ENCODE measurements at regions not wholly inside any gene's neighbourhood (a gene's known extent, or its start where the extent isn't known, plus 50 kb on each side); places are given as distances from the start of the nearest gene placed in this dataset.

DNA sequence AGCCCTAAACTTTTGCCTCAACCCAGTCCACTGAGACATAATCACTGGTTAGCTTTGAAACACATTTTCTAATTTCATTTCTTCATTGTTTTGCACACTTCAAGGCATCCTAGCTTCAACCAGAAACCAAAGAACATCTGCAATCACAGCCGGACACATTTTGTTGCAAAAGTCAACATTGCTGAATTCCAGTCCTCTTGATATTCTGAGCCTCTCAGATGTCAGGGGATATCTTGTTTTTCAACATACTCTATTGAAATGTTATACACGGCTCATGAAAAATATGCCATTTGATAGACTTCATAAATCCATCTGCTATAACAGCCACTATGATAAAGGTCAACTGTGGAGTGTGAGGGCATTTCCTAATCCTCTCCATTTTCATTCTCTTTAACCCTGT lies 241.6 kb upstream of the PUDP start:
- no peak overlapping the region for H2AFZ ChIP-seq (ENCODE audit: insufficient read depth, low read depth, low read length, poor library complexity, severe bottlenecking)
- no peak overlapping the region for H3K9ac ChIP-seq (ENCODE audit: low read length)
- H3K4me1 ChIP-seq (ENCODE audit: control insufficient read depth in 2 of 2, insufficient read depth in 2 of 2, low read length in 2 of 2) = no peaks in the 10 kb centered on the region
- H3K79me2 ChIP-seq (ENCODE audit: control insufficient read depth, insufficient read depth, low read length) = no peaks in the 10 kb centered on the region
- no peak overlapping the region for H3K4me3 ChIP-seq (ENCODE audit: control extremely low read depth in 1 of 5, extremely low read depth in 1 of 5, insufficient read depth in 1 of 5, low read depth in 2 of 5, low read length in 4 of 5)
- ATAC-seq (ENCODE audit: low read depth) (no peak), DNase-seq (no peak)
- no peaks in the 10 kb centered on the region for H3K9me3 ChIP-seq (ENCODE audit: control extremely low read depth in 1 of 3, control insufficient read depth in 2 of 3, insufficient read depth in 1 of 3, low read length in 2 of 3)
- H4K20me1 ChIP-seq (ENCODE audit: control insufficient read depth, insufficient read depth, low read length, poor library complexity, severe bottlenecking) = no peaks in the 10 kb centered on the region
- CTCF ChIA-PET = no interaction called here
- Mint-ChIP-seq H3K9me3 (ENCODE audit: insufficient read depth) (no peaks in the 10 kb centered on the region), H3K4me3 (no peak overlapping the region), H3K27me3 (no peaks in the 10 kb centered on the region), H3K27ac (no peak overlapping the region), H3K4me1 (no peaks in the 10 kb centered on the region)
- WGBS (ENCODE audit: insufficient coverage) = no CpG with 5 or more reads among the region's 2 CpGs
- no peaks in the 10 kb centered on the region for H3K36me3 ChIP-seq (replicated peaks in 1 of 2; ENCODE audit: control extremely low read depth in 1 of 2, control insufficient read depth in 1 of 2, extremely low read depth in 1 of 2, insufficient read depth in 2 of 2, low read length in 1 of 2)
- H3K4me2 ChIP-seq (replicated peaks; ENCODE audit: low read depth, low read length, poor library complexity, severe bottlenecking) = no peak overlapping the region
- TF ChIP-seq, protein P1, sequence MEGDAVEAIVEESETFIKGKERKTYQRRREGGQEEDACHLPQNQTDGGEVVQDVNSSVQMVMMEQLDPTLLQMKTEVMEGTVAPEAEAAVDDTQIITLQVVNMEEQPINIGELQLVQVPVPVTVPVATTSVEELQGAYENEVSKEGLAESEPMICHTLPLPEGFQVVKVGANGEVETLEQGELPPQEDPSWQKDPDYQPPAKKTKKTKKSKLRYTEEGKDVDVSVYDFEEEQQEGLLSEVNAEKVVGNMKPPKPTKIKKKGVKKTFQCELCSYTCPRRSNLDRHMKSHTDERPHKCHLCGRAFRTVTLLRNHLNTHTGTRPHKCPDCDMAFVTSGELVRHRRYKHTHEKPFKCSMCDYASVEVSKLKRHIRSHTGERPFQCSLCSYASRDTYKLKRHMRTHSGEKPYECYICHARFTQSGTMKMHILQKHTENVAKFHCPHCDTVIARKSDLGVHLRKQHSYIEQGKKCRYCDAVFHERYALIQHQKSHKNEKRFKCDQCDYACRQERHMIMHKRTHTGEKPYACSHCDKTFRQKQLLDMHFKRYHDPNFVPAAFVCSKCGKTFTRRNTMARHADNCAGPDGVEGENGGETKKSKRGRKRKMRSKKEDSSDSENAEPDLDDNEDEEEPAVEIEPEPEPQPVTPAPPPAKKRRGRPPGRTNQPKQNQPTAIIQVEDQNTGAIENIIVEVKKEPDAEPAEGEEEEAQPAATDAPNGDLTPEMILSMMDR (IDR thresholded peaks at IDR 0.05) = no peak
- TF ChIP-seq EZH2 (IDR thresholded peaks at IDR 0.05; ENCODE audit: borderline replicate concordance, insufficient read depth, low read depth, low read length, poor library complexity, severe bottlenecking) = no peak
- H3K27me3 ChIP-seq (replicated peaks in 1 of 4; ENCODE audit: control extremely low read depth in 1 of 4, control insufficient read depth in 3 of 4, insufficient read depth in 4 of 4, low read length in 3 of 4) = no peaks in the 10 kb centered on the region
- intact Hi-C loops (cut with micrococcal nuclease) = no loop called here
- POLR2A ChIA-PET = no interaction called here
- H3K27ac ChIP-seq (ENCODE audit: low read length in 2 of 2) = no peak overlapping the region

DNA sequence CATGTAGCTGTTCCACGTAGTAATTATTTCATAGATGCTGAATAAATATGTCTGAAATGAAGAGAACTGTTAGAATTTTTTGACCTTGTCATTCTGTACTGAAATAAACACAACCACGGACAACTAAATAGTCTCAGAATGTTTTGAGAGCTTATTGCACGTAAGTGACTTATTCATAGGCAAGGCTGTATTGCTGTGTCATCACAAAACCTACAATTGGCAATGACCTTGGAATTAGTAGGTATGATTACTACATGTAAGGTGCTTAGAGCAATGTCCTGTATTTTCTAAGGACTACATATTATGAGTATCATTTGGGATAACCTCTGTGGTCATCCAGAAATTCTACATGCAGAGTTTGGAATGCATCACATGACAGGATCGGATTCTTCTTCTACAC lies 237.2 kb upstream of the PUDP start:
- H3K4me3 Mint-ChIP-seq = no peak overlapping the region
- CTCF ChIA-PET = no interaction called here

More for the DNA sequence above, 237.2 kb upstream of the PUDP start:
- H3K9me3 ChIP-seq (ENCODE audit: control extremely low read depth in 1 of 3, control insufficient read depth in 2 of 3, insufficient read depth in 1 of 3, low read length in 2 of 3) = no peaks in the 10 kb centered on the region
- no peaks in the 10 kb centered on the region for H3K4me1 ChIP-seq (ENCODE audit: control insufficient read depth in 2 of 2, insufficient read depth in 2 of 2, low read length in 2 of 2)
- no peaks in the 10 kb centered on the region for H3K27me3 ChIP-seq (replicated peaks in 1 of 4; ENCODE audit: control extremely low read depth in 1 of 4, control insufficient read depth in 3 of 4, insufficient read depth in 4 of 4, low read length in 3 of 4)
- ATAC-seq (ENCODE audit: low read depth) (no peak), DNase-seq (no peak)
- no peak overlapping the region for H3K4me2 ChIP-seq (replicated peaks; ENCODE audit: low read depth, low read length, poor library complexity, severe bottlenecking)
- no CpG with 5 or more reads among the region's 4 CpGs for WGBS (ENCODE audit: insufficient coverage)
- H3K9ac ChIP-seq (ENCODE audit: low read length) = no peak overlapping the region
- H3K36me3 ChIP-seq (replicated peaks in 1 of 2; ENCODE audit: control extremely low read depth in 1 of 2, control insufficient read depth in 1 of 2, extremely low read depth in 1 of 2, insufficient read depth in 2 of 2, low read length in 1 of 2) = no peaks in the 10 kb centered on the region
- no peak overlapping the region for H3K27ac ChIP-seq (ENCODE audit: low read length in 2 of 2)
- intact Hi-C loops (cut with micrococcal nuclease) = no loop called here
- no peak overlapping the region for H2AFZ ChIP-seq (ENCODE audit: insufficient read depth, low read depth, low read length, poor library complexity, severe bottlenecking)
- H4K20me1 ChIP-seq (ENCODE audit: control insufficient read depth, insufficient read depth, low read length, poor library complexity, severe bottlenecking) = no peaks in the 10 kb centered on the region
- TF ChIP-seq, protein P1 (IDR thresholded peaks at IDR 0.05) = no peak
- no peak for TF ChIP-seq EZH2 (IDR thresholded peaks at IDR 0.05; ENCODE audit: borderline replicate concordance, insufficient read depth, low read depth, low read length, poor library complexity, severe bottlenecking)
- H3K27me3 Mint-ChIP-seq = peaks cover 2% of the 10 kb centered on the region
- no peaks in the 10 kb centered on the region for H3K9me3 Mint-ChIP-seq (ENCODE audit: insufficient read depth)
- H3K79me2 ChIP-seq (ENCODE audit: control insufficient read depth, insufficient read depth, low read length) = no peaks in the 10 kb centered on the region
- POLR2A ChIA-PET = no interaction called here
- H3K4me3 ChIP-seq (ENCODE audit: control extremely low read depth in 1 of 5, extremely low read depth in 1 of 5, insufficient read depth in 1 of 5, low read depth in 2 of 5, low read length in 4 of 5) = no peak overlapping the region
- H3K27ac Mint-ChIP-seq = no peak overlapping the region
- peaks cover 4% of the 10 kb centered on the region for H3K4me1 Mint-ChIP-seq

Measured in B cell (primary cell).